T-cell (primary cell): ENCODE measurements at regions not wholly inside any gene's neighbourhood (a gene's known extent, or its start where the extent isn't known, plus 50 kb on each side); places are given as distances from the start of the nearest gene placed in this dataset.

Experiments used
- ATAC-seq, 4 experiments: fragments of 200-7000 bp in 3 of 4; fragments of 150-1000 bp in 1 of 4; cut with Tn5 transposase; replicated peaks in 1 of 4; 1 replicate in 3 of 4; 2 replicates in 1 of 4; pipeline ENCODE4 v1.10.0; 2021; ENCODE audit warnings: moderate library complexity in 3 of 4, mild to moderate bottlenecking in 2 of 4, moderate number of reproducible peaks in 1 of 4
- CTCF ChIA-PET, 2 donors: fragments of 300-600 bp; sonication (Branson Sonifier 250); formaldehyde crosslinking; loops; one replicate each; lab custom pipeline; 2022; ENCODE audit warnings: antibody characterized with exemption in 2 of 2; lab: Charles Lee
- POLR2A ChIA-PET, 2 donors: fragments of 300-600 bp; sonication (Branson Sonifier 250); formaldehyde crosslinking; loops; one replicate each; lab custom pipeline; 2022; ENCODE audit warnings: antibody characterized with exemption in 2 of 2; lab: Charles Lee
- DNase-seq, 35 experiments: peaks; one replicate each; pipeline versions ENCODE4 v3.0.0 to v3.0.0-alpha.2; 2013 to 2023
- H3K27ac ChIP-seq: one replicate; pipeline ENCODE4 v1.5.1; 2013; ENCODE audit warnings: low read length
- H3K27me3 ChIP-seq, 2 experiments: replicated peaks in 1 of 2; 1 replicate in 1 of 2; 2 replicates in 1 of 2; pipeline versions ENCODE4 v1.6.1 to v1.7.0; 2013; ENCODE audit warnings: low read length in 1 of 2, mixed read lengths in 1 of 2; ENCODE audit not compliant: control insufficient read depth in 2 of 2, insufficient read depth in 2 of 2; ENCODE audit errors: extremely low read depth in 1 of 2
- H3K36me3 ChIP-seq, 2 donors: 1 replicate in 1 of 2; 2 replicates in 1 of 2; pipeline versions ENCODE4 v1.6.1 to v1.7.0; 2013; ENCODE audit warnings: low read length in 1 of 2; ENCODE audit not compliant: control insufficient read depth in 2 of 2, insufficient read depth in 1 of 2; ENCODE audit errors: extremely low read depth in 1 of 2
- H3K4me1 ChIP-seq, 2 experiments: 1 replicate in 1 of 2; 2 replicates in 1 of 2; pipeline versions ENCODE4 v1.6.1 to v1.7.0; 2013; ENCODE audit warnings: low read length in 2 of 2, mixed read lengths in 1 of 2; ENCODE audit not compliant: insufficient read depth in 2 of 2, control insufficient read depth in 1 of 2; ENCODE audit errors: extremely low read depth in 1 of 2
- H3K4me3 ChIP-seq, 2 donors: 1 replicate in 1 of 2; 2 replicates in 1 of 2; pipeline versions ENCODE4 v1.5.1 to v1.7.0; 2013; ENCODE audit warnings: mild to moderate bottlenecking in 2 of 2, low read length in 1 of 2, moderate library complexity in 1 of 2; ENCODE audit not compliant: control insufficient read depth in 1 of 2; ENCODE audit errors: extremely low read depth in 1 of 2
- H3K9me3 ChIP-seq: 2 replicates; pipeline ENCODE4 v1.7.0; 2013
- H3K27ac Mint-ChIP-seq, 2 donors: one replicate each; pipeline ENCODE4 v1.8.0; 2020 to 2021; ENCODE audit warnings: mild to moderate bottlenecking in 2 of 2, mixed read lengths in 2 of 2
- H3K27me3 Mint-ChIP-seq, 2 donors: one replicate each; pipeline ENCODE4 v1.8.0; 2021 to 2022; ENCODE audit warnings: mixed read lengths in 2 of 2
- H3K36me3 Mint-ChIP-seq: one replicate; pipeline ENCODE4 v1.8.0; 2021; ENCODE audit warnings: mixed read lengths
- H3K4me1 Mint-ChIP-seq, 3 donors: one replicate each; pipeline ENCODE4 v1.8.0; 2020 to 2022; ENCODE audit warnings: mixed read lengths in 3 of 3, mild to moderate bottlenecking in 1 of 3
- H3K4me3 Mint-ChIP-seq, 3 donors: one replicate each; pipeline ENCODE4 v1.8.0; 2020 to 2022; ENCODE audit warnings: mild to moderate bottlenecking in 3 of 3, mixed read lengths in 3 of 3, moderate library complexity in 3 of 3
- H3K9me3 Mint-ChIP-seq, 3 donors: one replicate each; pipeline ENCODE4 v1.8.0; 2020 to 2022; ENCODE audit warnings: mixed read lengths in 3 of 3
- WGBS: methylation state at CpG from one replicate; pipeline ENCODE4 v1.1.5; 2013; ENCODE audit warnings: missing lambda C conversion rate; ENCODE audit not compliant: insufficient coverage; 5-methylcytosine and 5-hydroxymethylcytosine counted together

DNA sequence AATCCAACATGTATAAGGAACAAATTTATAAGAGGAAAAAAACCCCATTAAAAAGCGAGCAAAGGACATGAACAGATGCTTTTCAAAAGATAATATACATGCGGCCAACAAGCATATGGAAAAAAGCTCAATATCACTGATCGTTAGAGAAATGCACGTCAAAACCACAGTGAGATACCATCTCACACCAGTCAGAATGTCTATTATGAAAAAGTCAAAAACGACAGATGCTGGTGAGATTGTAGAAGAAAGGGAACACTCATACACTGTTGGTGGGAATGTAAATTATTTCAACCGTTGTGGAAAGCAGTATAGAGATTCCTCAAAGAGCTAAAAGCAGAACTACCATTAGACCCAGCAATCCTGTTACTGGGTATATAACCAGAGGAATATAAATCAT is 465.4 kb downstream of the TMA16 start:
- Mint-ChIP-seq H3K27ac (no peak overlapping the region), H3K36me3 (no peaks in the 10 kb centered on the region), H3K27me3 (no peaks in the 10 kb centered on the region), H3K4me3 (no peak overlapping the region), H3K4me1 (no peaks in the 10 kb centered on the region), H3K9me3 (no peaks in the 10 kb centered on the region)
- Histone ChIP-seq H3K36me3 (no peaks in the 10 kb centered on the region), H3K9me3 (no peaks in the 10 kb centered on the region), H3K4me1 (no peaks in the 10 kb centered on the region), H3K27me3 (no peaks in the 10 kb centered on the region), H3K4me3 (no peak overlapping the region), H3K27ac (no peak overlapping the region)
- CTCF ChIA-PET: interaction anchor here (0.6 kb wide), 2 partner anchors 25 to 54 kb away, joined by 3 to 4 read pairs; no protein-coding TSS in a partner anchor
- POLR2A ChIA-PET: interaction anchor here in 1 of 2 donors (0.6 kb wide), 1 partner anchor 8 kb away, joined by 4 read pairs; no protein-coding TSS in a partner anchor
- WGBS: no CpG with 5 or more reads among the region's 6 CpGs
- ATAC-seq (no peak), DNase-seq (no peak)

- ChIA-PET CTCF (no interaction called here), POLR2A (interaction anchor here in 1 of 2 donors (0.7 kb wide), 1 partner anchor 10 kb away, joined by 4 read pairs; no protein-coding TSS in a partner anchor)
- WGBS: no CpG with 5 or more reads among the region's 3 CpGs
- no peak overlapping the region for H3K4me3 Mint-ChIP-seq
- H3K4me1 ChIP-seq: no peaks in the 10 kb centered on the region
- H3K27ac Mint-ChIP-seq: no peak overlapping the region
- ATAC-seq (no peak), DNase-seq (no peak)
- H3K9me3 Mint-ChIP-seq: peaks cover 0 to 3% (median 0%) of the 10 kb centered on the region in 3 donors
- H3K27me3 ChIP-seq: no peaks in the 10 kb centered on the region
- no peak overlapping the region for H3K27ac ChIP-seq
- H3K4me3 ChIP-seq: no peak overlapping the region
- no peaks in the 10 kb centered on the region for H3K9me3 ChIP-seq
- no peaks in the 10 kb centered on the region for H3K27me3 Mint-ChIP-seq
- no peaks in the 10 kb centered on the region for H3K4me1 Mint-ChIP-seq
- no peaks in the 10 kb centered on the region for H3K36me3 Mint-ChIP-seq
- H3K36me3 ChIP-seq: no peaks in the 10 kb centered on the region
Measured at GRCh38 chr4:163966612-163967011, 472.1 kb downstream of the TMA16 start.

- H3K36me3 Mint-ChIP-seq: no peaks in the 10 kb centered on the region
- peaks cover 0 to 3% (median 0%) of the 10 kb centered on the region in 3 donors for H3K9me3 Mint-ChIP-seq
- H3K4me1 ChIP-seq: no peaks in the 10 kb centered on the region
- no peak overlapping the region for H3K4me3 ChIP-seq
- no peak for DNase-seq
- CTCF ChIA-PET: no interaction called here
- H3K4me1 Mint-ChIP-seq: no peaks in the 10 kb centered on the region
- no peaks in the 10 kb centered on the region for H3K27me3 ChIP-seq
- H3K4me3 Mint-ChIP-seq: no peak overlapping the region
- WGBS: no CpG with 5 or more reads among the region's 5 CpGs
- ATAC-seq: no peak
- no peaks in the 10 kb centered on the region for H3K27me3 Mint-ChIP-seq
- H3K9me3 ChIP-seq: no peaks in the 10 kb centered on the region
- H3K27ac Mint-ChIP-seq: no peak overlapping the region
- POLR2A ChIA-PET: no interaction called here
- no peaks in the 10 kb centered on the region for H3K36me3 ChIP-seq
- no peak overlapping the region for H3K27ac ChIP-seq
Measured at GRCh38 chr4:163967263-163967662, 472.8 kb downstream of the TMA16 start.

DNA sequence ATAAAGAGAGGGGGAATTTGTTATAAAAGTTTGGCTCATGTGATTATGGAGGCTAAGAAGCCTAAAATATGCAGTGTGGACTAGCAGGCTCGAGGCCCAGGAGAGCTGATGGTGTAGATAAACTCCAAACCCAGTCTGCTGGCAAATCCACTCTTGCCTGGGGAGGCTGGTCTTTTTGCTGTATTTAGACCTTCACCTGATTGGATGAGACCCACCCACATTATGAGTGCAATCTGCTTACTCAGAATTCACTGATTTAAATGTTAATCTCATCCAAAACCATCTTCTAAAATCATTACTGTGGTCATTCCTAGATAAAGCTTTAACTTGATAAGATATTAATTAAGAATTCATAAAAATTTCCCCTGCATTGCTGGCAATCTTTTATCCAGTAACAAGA is 473.2 kb downstream of the TMA16 start:
- Histone ChIP-seq H3K36me3 (no peaks in the 10 kb centered on the region), H3K9me3 (no peaks in the 10 kb centered on the region), H3K4me3 (no peak overlapping the region), H3K27me3 (no peaks in the 10 kb centered on the region), H3K27ac (no peak overlapping the region), H3K4me1 (no peaks in the 10 kb centered on the region)
- no peak for DNase-seq
- CTCF ChIA-PET: no interaction called here
- Mint-ChIP-seq H3K9me3 (peaks cover 0 to 3% (median 0%) of the 10 kb centered on the region in 3 donors), H3K27ac (no peak overlapping the region), H3K36me3 (no peaks in the 10 kb centered on the region), H3K4me1 (no peaks in the 10 kb centered on the region), H3K4me3 (no peak overlapping the region), H3K27me3 (no peaks in the 10 kb centered on the region)
- ATAC-seq: no peak
- POLR2A ChIA-PET: no interaction called here
- 40% methylated on average over 1 of the region's 1 CpG for WGBS

GRCh38 chr4:163969291-163969690 is 474.8 kb downstream of the TMA16 start:
- WGBS: no CpG with 5 or more reads among the region's 4 CpGs
- ATAC-seq (no peak), DNase-seq (no peak)
- no peak overlapping the region for H3K4me3 Mint-ChIP-seq
- ChIA-PET POLR2A (no interaction called here), CTCF (interaction anchor here in 1 of 2 donors (0.9 kb wide), 1 partner anchor 13 kb away, joined by 5 read pairs; no protein-coding TSS in a partner anchor)
- H3K4me3 ChIP-seq: no peak overlapping the region
- H3K27ac Mint-ChIP-seq: no peak overlapping the region
- no peaks in the 10 kb centered on the region for H3K4me1 Mint-ChIP-seq
- no peaks in the 10 kb centered on the region for H3K9me3 ChIP-seq
- no peak overlapping the region for H3K27ac ChIP-seq
- H3K9me3 Mint-ChIP-seq: peaks cover 0 to 3% (median 0%) of the 10 kb centered on the region in 3 donors
- H3K36me3 Mint-ChIP-seq: no peaks in the 10 kb centered on the region
- H3K36me3 ChIP-seq: no peaks in the 10 kb centered on the region
- H3K27me3 Mint-ChIP-seq: no peaks in the 10 kb centered on the region
- H3K4me1 ChIP-seq: no peaks in the 10 kb centered on the region
- H3K27me3 ChIP-seq: no peaks in the 10 kb centered on the region

- 96% methylated on average over 3 of the region's 6 CpGs for WGBS
- Histone ChIP-seq H3K27ac (no peak overlapping the region), H3K9me3 (no peaks in the 10 kb centered on the region), H3K27me3 (no peaks in the 10 kb centered on the region), H3K4me3 (no peak overlapping the region), H3K4me1 (no peaks in the 10 kb centered on the region), H3K36me3 (no peaks in the 10 kb centered on the region)
- ATAC-seq (no peak), DNase-seq (no peak)
- Mint-ChIP-seq H3K27ac (no peak overlapping the region), H3K4me1 (no peaks in the 10 kb centered on the region), H3K9me3 (no peaks in the 10 kb centered on the region), H3K36me3 (no peaks in the 10 kb centered on the region), H3K4me3 (no peak overlapping the region), H3K27me3 (no peaks in the 10 kb centered on the region)
- POLR2A ChIA-PET: interaction anchor here in 1 of 2 donors (0.6 kb wide), 1 partner anchor 10 kb away, joined by 4 read pairs; no protein-coding TSS in a partner anchor
- CTCF ChIA-PET: no interaction called here
Measured at GRCh38 chr4:163976588-163976987, 482.1 kb downstream of the TMA16 start.

GRCh38 chr4:163988391-163988790 is 493.9 kb downstream of the TMA16 start:
- POLR2A ChIA-PET: no interaction called here
- H3K36me3 ChIP-seq: no peaks in the 10 kb centered on the region
- H3K27me3 ChIP-seq: no peaks in the 10 kb centered on the region
- Mint-ChIP-seq H3K4me3 (no peak overlapping the region), H3K4me1 (no peaks in the 10 kb centered on the region), H3K27ac (no peak overlapping the region), H3K36me3 (no peaks in the 10 kb centered on the region), H3K27me3 (no peaks in the 10 kb centered on the region), H3K9me3 (no peaks in the 10 kb centered on the region)
- H3K4me1 ChIP-seq: no peaks in the 10 kb centered on the region
- no peak overlapping the region for H3K27ac ChIP-seq
- CTCF ChIA-PET: no interaction called here
- H3K4me3 ChIP-seq: no peak overlapping the region
- H3K9me3 ChIP-seq: no peaks in the 10 kb centered on the region
- no peak for DNase-seq
- ATAC-seq: no peak
- 83% methylated on average over 2 of the region's 5 CpGs for WGBS
